K562 (cell line): ENCODE measurements at regions not wholly inside any gene's neighbourhood (a gene's known extent, or its start where the extent isn't known, plus 50 kb on each side); places are given as distances from the start of the nearest gene placed in this dataset.

ENCODE experiments used
- ATAC-seq: fragments of 200-7000 bp; cut with Tn5 transposase; 3 replicates; pipeline ENCODE4 v1.9.1; 2020; ENCODE audit warnings: moderate library complexity
- BruUV-seq: library from RNA; stranded (reverse); fragments of 400-500 nt; replicated peaks from 2 replicates; lab custom pipeline; 2021; lab: Mats Ljungman, UMichigan
- CTCF ChIA-PET: fragments of 300-600 bp; formaldehyde crosslinking; extraction: SDS; loops from one replicate; lab custom pipeline; 2021; ENCODE audit warnings: low intra/inter-chr PET ratio; lab: Yijun Ruan, JAX
- POLR2A ChIA-PET: fragments of 300-600, 350-650 bp; sonication (Branson Sonifier 250); formaldehyde crosslinking; extraction: SDS; loops from one replicate; lab custom pipeline; 2021; ENCODE audit warnings: antibody characterized with exemption, inconsistent platforms; lab: Yijun Ruan, JAX
- DNase-seq, 4 experiments: peaks; one replicate each; pipeline versions ENCODE4 v3.0.0 to v3.0.0-alpha.2; 2011 to 2018; ENCODE audit warnings: low spot score in 3 of 4, mixed read lengths in 3 of 4; ENCODE audit errors: extremely low read depth in 1 of 4
- FAIRE-seq: peaks from 2 replicates; lab custom pipeline; 2011; peaks lifted over from hg19 to GRCh38; lab: Jason Lieb, UNC
- H2AFZ ChIP-seq: 2 replicates; pipeline ENCODE4 v1.6.0; 2011; ENCODE audit warnings: low read depth, low read length, control low read depth, inconsistent platforms
- H3K27ac ChIP-seq: fragments of 200-600 bp; 3 replicates; pipeline ENCODE4 v1.8.0; 2011; ENCODE audit warnings: low read depth, mild to moderate bottlenecking, control low read depth, inconsistent platforms, low read length, moderate library complexity, mixed read lengths; ENCODE audit errors: extremely low read depth
- H3K27me3 ChIP-seq, 2 experiments: fragments of 300-600 bp in 1 of 2; 2 replicates in 1 of 2; 3 replicates in 1 of 2; pipeline versions ENCODE4 v1.6.0 to v1.8.0; 2011; ENCODE audit warnings: inconsistent platforms in 2 of 2, low read length in 2 of 2, mild to moderate bottlenecking in 1 of 2, mixed read lengths in 1 of 2, moderate library complexity in 1 of 2; ENCODE audit not compliant: control insufficient read depth in 2 of 2, insufficient read depth in 2 of 2
- H3K36me3 ChIP-seq: fragments of 300-600 bp; 3 replicates; pipeline ENCODE4 v1.8.0; 2011; ENCODE audit warnings: mild to moderate bottlenecking, low read length, inconsistent platforms; ENCODE audit not compliant: control insufficient read depth, insufficient read depth
- H3K4me1 ChIP-seq, 2 experiments: fragments of 200-600 bp in 1 of 2; replicated peaks in 1 of 2; 2 replicates in 1 of 2; 3 replicates in 1 of 2; pipeline versions ENCODE4 v1.5.1 to v1.8.0; 2011; ENCODE audit warnings: inconsistent platforms in 2 of 2, low read length in 2 of 2, mild to moderate bottlenecking in 1 of 2, mixed read lengths in 1 of 2, moderate library complexity in 1 of 2; ENCODE audit not compliant: control insufficient read depth in 2 of 2, insufficient read depth in 2 of 2
- H3K4me2 ChIP-seq: 2 replicates; pipeline ENCODE4 v1.6.1; 2011; ENCODE audit warnings: low read length, control low read depth, inconsistent platforms, mixed read lengths; ENCODE audit not compliant: insufficient read depth
- H3K4me3 ChIP-seq: fragments of 200-600 bp; sonication (generic), shearing (Covaris generic); 2 replicates; pipeline ENCODE4 v1.5.1; 2016; ENCODE audit warnings: control low read depth, inconsistent platforms
- H3K79me2 ChIP-seq: fragments of 200-600 bp; 3 replicates; pipeline ENCODE4 v1.8.0; 2011; ENCODE audit warnings: low read length, inconsistent platforms; ENCODE audit not compliant: control insufficient read depth, insufficient read depth
- H3K9ac ChIP-seq, 2 experiments: 2 replicates each; pipeline versions ENCODE4 v1.6.0 to v1.6.1; 2011; ENCODE audit warnings: low read depth in 2 of 2, low read length in 2 of 2, control low read depth in 1 of 2, inconsistent platforms in 1 of 2, mild to moderate bottlenecking in 1 of 2, mixed read lengths in 1 of 2; ENCODE audit not compliant: insufficient read depth in 1 of 2
- H3K9me1 ChIP-seq: one replicate; pipeline ENCODE4 v1.6.0; 2011; ENCODE audit warnings: inconsistent platforms, mild to moderate bottlenecking, low read length, moderate library complexity; ENCODE audit not compliant: control insufficient read depth, insufficient read depth
- H3K9me3 ChIP-seq: replicated peaks from 2 replicates; pipeline ENCODE4 v1.5.1; 2011; ENCODE audit warnings: low read depth, low read length, inconsistent platforms; ENCODE audit not compliant: control insufficient read depth, insufficient read depth
- H4K20me1 ChIP-seq: replicated peaks from 2 replicates; pipeline ENCODE4 v1.6.1; 2011; ENCODE audit warnings: low read length, inconsistent platforms, mixed read lengths; ENCODE audit not compliant: control insufficient read depth, insufficient read depth
- BDP1 ChIP-seq: IDR thresholded peaks from 3 replicates; pipeline ENCODE4 v1.6.1; 2011; ENCODE audit not compliant: insufficient read length, insufficient read depth
- BRCA1 ChIP-seq, 2 experiments: fragments of 450-650 bp in 1 of 2; sonication (generic) in 1 of 2; formaldehyde crosslinking in 1 of 2; IDR thresholded peaks; 2 replicates each; pipeline versions ENCODE4 v1.5.0 to v1.6.1; 2017 to 2020; ENCODE audit warnings: mild to moderate bottlenecking in 1 of 2, missing genetic modification reagents in 1 of 2
- LARP7 ChIP-seq: fragments of 450-650 bp; IDR thresholded peaks from 2 replicates; pipeline ENCODE4 v1.6.1; 2016
- MAFK ChIP-seq: IDR thresholded peaks from 2 replicates; pipeline ENCODE4 v1.6.1; 2011; ENCODE audit warnings: low read length, improper control_type of control experiment
- NCOR1 ChIP-seq: fragments of 450-650 bp; IDR thresholded peaks from 2 replicates; pipeline ENCODE4 v1.6.1; 2016; ENCODE audit warnings: mild to moderate bottlenecking, moderate library complexity
- POLR2G ChIP-seq: fragments of 200-400 bp; formaldehyde crosslinking; IDR thresholded peaks from 2 replicates; pipeline ENCODE4 v1.6.1; 2017; ENCODE audit warnings: low read depth, mild to moderate bottlenecking, antibody characterized with exemption, low read length, moderate library complexity
- PPARD ChIP-seq: fragments of 250-450 bp; sonication (Bioruptor Pico); IDR thresholded peaks from 2 replicates; pipeline ENCODE4 v1.8.0; 2022; ENCODE audit warnings: inconsistent platforms, mild to moderate bottlenecking, moderate library complexity
- XRCC4 ChIP-seq: IDR thresholded peaks from one replicate; pipeline ENCODE4 v1.6.1; 2011; ENCODE audit not compliant: insufficient read depth, insufficient read length; ENCODE audit errors: extremely low read depth
- ZNF395 ChIP-seq: fragments of 200-800 bp; sonication (Bioruptor generic); IDR thresholded peaks from 2 replicates; pipeline ENCODE4 v1.6.1; 2017; ENCODE audit warnings: missing genetic modification characterization, missing compliant biosample characterization
- ZNF589 ChIP-seq: fragments of 200-800 bp; sonication (Bioruptor generic); IDR thresholded peaks from 2 replicates; pipeline ENCODE4 v1.6.1; 2016; ENCODE audit warnings: low read depth, missing genetic modification characterization, missing compliant biosample characterization
- ZSCAN32 ChIP-seq: fragments of 450-650 bp; formaldehyde crosslinking; IDR thresholded peaks from 2 replicates; pipeline ENCODE4 v1.4.0; 2020; ENCODE audit warnings: mild to moderate bottlenecking, moderate library complexity
- WGBS: fragments of 100-300 bp; shearing (Covaris generic); methylation state at CpG from one replicate; pipeline ENCODE4 v1.1.6; 2016; ENCODE audit warnings: low coverage, mixed read lengths; ENCODE audit not compliant: insufficient coverage; ENCODE audit errors: missing lambda C conversion rate; 5-methylcytosine and 5-hydroxymethylcytosine counted together
- in situ Hi-C: fragments of 300-500 bp; cut with MboI; formaldehyde crosslinking; loops from 4 replicates; pipeline ENCODE4 v1.15.0; 2018; ENCODE audit warnings: inconsistent platforms, mixed read lengths
- intact Hi-C: fragments of 100-400 bp; cut with micrococcal nuclease; formaldehyde crosslinking; loops from 2 replicates; pipeline ENCODE4 v1.14.2; 2022
- TF ChIP-seq, protein P1 (sequence below): sonication (generic); formaldehyde crosslinking; IDR thresholded peaks from 2 replicates; pipeline ENCODE4 v1.9.0; 2022; ENCODE audit warnings: mild to moderate bottlenecking, missing genetic modification reagents
- TF ChIP-seq, protein P2 (sequence below): sonication (generic); formaldehyde crosslinking; IDR thresholded peaks from 2 replicates; pipeline ENCODE4 v1.8.0; 2022; ENCODE audit warnings: mild to moderate bottlenecking, missing genetic modification reagents

- ATAC-seq (no peak), DNase-seq (no peak)
- no peaks in the 10 kb centered on the region for H3K9me1 ChIP-seq
- no peaks in the 10 kb centered on the region for H3K36me3 ChIP-seq
- POLR2A ChIA-PET: interaction anchor here (0.6 to 1.0 kb wide), 2 partner anchors 35 to 50 kb away, joined by 3 to 4 read pairs; no protein-coding TSS in a partner anchor
- no peaks in the 10 kb centered on the region for H3K27me3 ChIP-seq
- H3K79me2 ChIP-seq: no peaks in the 10 kb centered on the region
- in situ Hi-C loops: no loop called here
- CTCF ChIA-PET: no interaction called here
- H3K9ac ChIP-seq: no peak overlapping the region
- H3K27ac ChIP-seq: no peak overlapping the region
- intact Hi-C loops: no loop called here
- H3K9me3 ChIP-seq: no peaks in the 10 kb centered on the region
- H2AFZ ChIP-seq: no peak overlapping the region
- no TSS peak for BruUV-seq
- no peak overlapping the region for H3K4me2 ChIP-seq
- TF ChIP-seq ZNF589 (CRISPR knock-in tag): no peak
- TF ChIP-seq MAFK: no peak
- TF ChIP-seq PPARD (CRISPR knock-in tag): no peak
- TF ChIP-seq BDP1: no peak
- TF ChIP-seq, protein P1, sequence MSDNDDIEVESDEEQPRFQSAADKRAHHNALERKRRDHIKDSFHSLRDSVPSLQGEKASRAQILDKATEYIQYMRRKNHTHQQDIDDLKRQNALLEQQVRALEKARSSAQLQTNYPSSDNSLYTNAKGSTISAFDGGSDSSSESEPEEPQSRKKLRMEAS (CRISPR knock-in tag): no peak
- TF ChIP-seq ZNF395 (CRISPR knock-in tag): no peak
- no peak for TF ChIP-seq XRCC4
- TF ChIP-seq POLR2G: no peak
- no peak for TF ChIP-seq LARP7
- no peak for TF ChIP-seq ZSCAN32 (CRISPR knock-in tag)
- TF ChIP-seq NCOR1: no peak
- TF ChIP-seq BRCA1 (IDR thresholded peaks at IDR 0.05): no peak
- TF ChIP-seq BRCA1 (CRISPR knock-in tag; IDR thresholded peaks at IDR 0.05): no peak
- TF ChIP-seq, protein P2, sequence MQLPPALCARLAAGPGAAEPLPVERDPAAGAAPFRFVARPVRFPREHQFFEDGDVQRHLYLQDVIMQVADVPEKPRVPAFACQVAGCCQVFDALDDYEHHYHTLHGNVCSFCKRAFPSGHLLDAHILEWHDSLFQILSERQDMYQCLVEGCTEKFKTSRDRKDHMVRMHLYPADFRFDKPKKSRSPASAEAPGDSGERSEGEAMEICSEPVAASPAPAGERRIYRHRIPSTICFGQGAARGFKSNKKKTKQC (CRISPR knock-in tag): no peak
- TF ChIP-seq, all 486 proteins: peak for 0
- no peak overlapping the region for H3K4me3 ChIP-seq
- H3K4me1 ChIP-seq: no peaks in the 10 kb centered on the region
- 0% methylated on average over 5 of the region's 5 CpGs for WGBS
- FAIRE-seq: no peak
- no peaks in the 10 kb centered on the region for H4K20me1 ChIP-seq
Observed at GRCh38 chr7:51617686-51618085, 301.1 kb upstream of the COBL start.
